H9 (cell line): ENCODE measurements at regions not wholly inside any gene's neighbourhood (a gene's known extent, or its start where the extent isn't known, plus 50 kb on each side); places are given as distances from the start of the nearest gene placed in this dataset.

ENCODE experiments used
- DNase-seq: peaks from one replicate; pipeline ENCODE4 v3.0.0-alpha.2; 2017
- H2AFZ ChIP-seq: one replicate; pipeline ENCODE4 v1.6.1; 2013; ENCODE audit warnings: mild to moderate bottlenecking, low read length, control low read depth, moderate library complexity
- H2AK5ac ChIP-seq: 2 replicates; pipeline ENCODE4 v1.6.1; 2013; ENCODE audit warnings: low read length, control low read depth, mixed read lengths; ENCODE audit not compliant: insufficient read length
- H2BK120ac ChIP-seq: one replicate; pipeline ENCODE4 v1.6.1; 2013; ENCODE audit warnings: low read depth, mild to moderate bottlenecking, low read length, control low read depth, inconsistent platforms; ENCODE audit not compliant: poor library complexity, severe bottlenecking
- H2BK12ac ChIP-seq: 2 replicates; pipeline ENCODE4 v1.6.1; 2013; ENCODE audit warnings: low read length, control low read depth, mixed read lengths, low read depth; ENCODE audit not compliant: insufficient read length
- H2BK15ac ChIP-seq: 2 replicates; pipeline ENCODE4 v1.6.1; 2013; ENCODE audit warnings: low read depth, low read length, control low read depth
- H2BK20ac ChIP-seq: one replicate; pipeline ENCODE4 v1.6.1; 2013; ENCODE audit warnings: low read depth, mild to moderate bottlenecking, low read length, control low read depth, inconsistent platforms; ENCODE audit not compliant: poor library complexity, severe bottlenecking
- H2BK5ac ChIP-seq: 2 replicates; pipeline ENCODE4 v1.6.1; 2013; ENCODE audit warnings: low read length, control low read depth, mixed read lengths; ENCODE audit not compliant: insufficient read length
- H3K14ac ChIP-seq: 2 replicates; pipeline ENCODE4 v1.6.1; 2013; ENCODE audit warnings: low read length, control low read depth; ENCODE audit not compliant: insufficient read depth
- H3K18ac ChIP-seq: 2 replicates; pipeline ENCODE4 v1.6.1; 2013; ENCODE audit warnings: low read depth, mild to moderate bottlenecking, mixed read lengths, low read length, control low read depth; ENCODE audit not compliant: insufficient read length
- H3K23ac ChIP-seq: 2 replicates; pipeline ENCODE4 v1.6.1; 2013; ENCODE audit warnings: low read length, control low read depth, mixed read lengths, low read depth; ENCODE audit not compliant: insufficient read length
- H3K23me2 ChIP-seq: 2 replicates; pipeline ENCODE4 v1.6.1; 2013; ENCODE audit warnings: low read depth, mild to moderate bottlenecking, mixed read lengths, low read length, control low read depth; ENCODE audit not compliant: insufficient read length, poor library complexity, severe bottlenecking
- H3K27ac ChIP-seq: 2 replicates; pipeline ENCODE4 v1.5.1; 2013; ENCODE audit warnings: low read length, control low read depth, mixed read lengths, low read depth; ENCODE audit not compliant: insufficient read length
- H3K27me3 ChIP-seq: 2 replicates; pipeline ENCODE4 v1.6.1; 2013; ENCODE audit warnings: low read length, control low read depth, inconsistent platforms; ENCODE audit not compliant: insufficient read depth
- H3K4ac ChIP-seq: 2 replicates; pipeline ENCODE4 v1.6.1; 2013; ENCODE audit warnings: low read depth, mild to moderate bottlenecking, control low read depth, inconsistent platforms, low read length, moderate library complexity
- H3K4me1 ChIP-seq: 2 replicates; pipeline ENCODE4 v1.6.1; 2013; ENCODE audit warnings: low read length, control low read depth, inconsistent platforms; ENCODE audit not compliant: insufficient read depth
- H3K4me2 ChIP-seq: 2 replicates; pipeline ENCODE4 v1.6.1; 2013; ENCODE audit warnings: low read length, control low read depth, mixed read lengths; ENCODE audit not compliant: insufficient read length, insufficient read depth
- H3K56ac ChIP-seq: 2 replicates; pipeline ENCODE4 v1.6.1; 2013; ENCODE audit warnings: low read depth, mild to moderate bottlenecking, mixed read lengths, low read length, control low read depth; ENCODE audit not compliant: insufficient read length
- H3K79me1 ChIP-seq: 2 replicates; pipeline ENCODE4 v1.6.1; 2013; ENCODE audit warnings: low read depth, mild to moderate bottlenecking, moderate library complexity, low read length, control low read depth, inconsistent platforms; ENCODE audit not compliant: insufficient read depth, poor library complexity, severe bottlenecking
- H3K79me2 ChIP-seq: 2 replicates; pipeline ENCODE4 v1.6.1; 2013; ENCODE audit warnings: low read length, control low read depth, inconsistent platforms; ENCODE audit not compliant: insufficient read depth
- H3K9ac ChIP-seq: 2 replicates; pipeline ENCODE4 v1.6.1; 2013; ENCODE audit warnings: low read length, control low read depth, mixed read lengths; ENCODE audit not compliant: insufficient read length; ENCODE audit errors: extremely low read depth
- H3K9me3 ChIP-seq: one replicate; pipeline ENCODE4 v1.6.1; 2013; ENCODE audit warnings: low read depth, low read length, inconsistent platforms; ENCODE audit not compliant: control insufficient read depth
- H3T11ph ChIP-seq: one replicate; pipeline ENCODE4 v1.6.1; 2013; ENCODE audit warnings: mild to moderate bottlenecking, low read length, control low read depth, inconsistent platforms
- H4K20me1 ChIP-seq: one replicate; pipeline ENCODE4 v1.6.1; 2013; ENCODE audit not compliant: control insufficient read depth, insufficient read length, insufficient read depth
- H4K5ac ChIP-seq: 2 replicates; pipeline ENCODE4 v1.6.1; 2013; ENCODE audit warnings: low read depth, mild to moderate bottlenecking, mixed read lengths, low read length, control low read depth; ENCODE audit not compliant: insufficient read length
- H4K8ac ChIP-seq: replicated peaks from 2 replicates; pipeline ENCODE4 v1.6.1; 2013; ENCODE audit warnings: low read length, control low read depth, mixed read lengths, low read depth; ENCODE audit not compliant: insufficient read length
- H4K91ac ChIP-seq: 2 replicates; pipeline ENCODE4 v1.6.1; 2013; ENCODE audit warnings: low read depth, mild to moderate bottlenecking, moderate library complexity, mixed read lengths, low read length, control low read depth; ENCODE audit not compliant: insufficient read length
- H3K27ac Mint-ChIP-seq, 3 experiments: 2 replicates in 2 of 3; 3 replicates in 1 of 3; pipeline ENCODE4 v1.8.0; 2020 to 2021; ENCODE audit warnings: mixed read lengths in 3 of 3, mild to moderate bottlenecking in 1 of 3, moderate library complexity in 1 of 3
- H3K27me3 Mint-ChIP-seq: 2 replicates; pipeline ENCODE4 v1.8.0; 2021; ENCODE audit warnings: low read depth, mild to moderate bottlenecking, moderate library complexity, mixed read lengths
- H3K36me3 Mint-ChIP-seq, 3 experiments: 2 replicates in 2 of 3; 3 replicates in 1 of 3; pipeline ENCODE4 v1.8.0; 2020 to 2021; ENCODE audit warnings: low read depth in 3 of 3, mixed read lengths in 3 of 3; ENCODE audit not compliant: insufficient read depth in 1 of 3
- H3K4me1 Mint-ChIP-seq, 2 experiments: 2 replicates each; pipeline ENCODE4 v1.8.0; 2020; ENCODE audit warnings: mixed read lengths in 2 of 2
- H3K4me3 Mint-ChIP-seq, 2 experiments: 2 replicates in 1 of 2; 3 replicates in 1 of 2; pipeline ENCODE4 v1.8.0; 2020 to 2021; ENCODE audit warnings: mild to moderate bottlenecking in 2 of 2, mixed read lengths in 2 of 2, moderate library complexity in 1 of 2
- H3K9me3 Mint-ChIP-seq, 2 experiments: 2 replicates in 1 of 2; 3 replicates in 1 of 2; pipeline ENCODE4 v1.8.0; 2020; ENCODE audit warnings: mild to moderate bottlenecking in 2 of 2, mixed read lengths in 2 of 2, moderate library complexity in 1 of 2
- WGBS: extraction: QIAGEN DNeasy Blood & Tissue Kit; methylation state at CpG from one replicate; pipeline ENCODE4 v1.1.7; 2013; ENCODE audit warnings: missing lambda C conversion rate, low lambda C conversion rate, mixed read lengths; ENCODE audit not compliant: insufficient read length; ENCODE audit errors: extremely low coverage; 5-methylcytosine and 5-hydroxymethylcytosine counted together
- TF ChIP-seq, protein P1 (sequence below): fragments of 200-600 bp; sonication (generic); conservative IDR thresholded peaks from 3 replicates; pipeline ENCODE4 v1.8.0; 2021; ENCODE audit warnings: antibody characterized with exemption, mild to moderate bottlenecking

DNA sequence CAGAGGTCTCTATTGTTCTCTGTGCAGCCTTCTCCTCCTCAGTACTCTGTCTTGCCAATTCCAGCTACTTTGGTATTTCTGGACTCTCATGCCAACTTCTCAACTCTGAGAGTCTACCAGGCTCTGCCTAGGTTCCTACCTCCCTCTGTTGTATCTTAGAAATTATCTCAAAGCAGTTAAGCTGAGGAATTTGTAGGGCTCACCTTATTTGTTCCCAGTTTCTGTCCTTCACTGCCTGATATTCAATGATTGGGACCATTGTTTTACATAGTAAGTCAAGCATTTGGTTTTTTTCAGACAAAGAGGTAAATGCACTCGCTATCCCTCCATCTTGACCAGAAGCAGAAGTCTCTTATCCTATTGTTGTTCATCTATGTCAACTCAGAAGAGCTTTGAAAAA, 205.0 kb upstream of the PGR start:
- H3K9me3 ChIP-seq = no peaks in the 10 kb centered on the region
- no peak overlapping the region for H4K5ac ChIP-seq
- Mint-ChIP-seq H3K36me3 (no peaks in the 10 kb centered on the region), H3K27me3 (no peaks in the 10 kb centered on the region; the same call in none of the 2 replicates), H3K4me1 (peaks cover 13 to 17% of the 10 kb centered on the region in 2 experiments), H3K9me3 (no peaks in the 10 kb centered on the region), H3K4me3 (no peak overlapping the region), H3K27ac (no peak overlapping the region)
- no peak overlapping the region for H3K9ac ChIP-seq
- no peak overlapping the region for H2AK5ac ChIP-seq
- no peak overlapping the region for H2BK20ac ChIP-seq
- no peaks in the 10 kb centered on the region for H3K79me1 ChIP-seq
- H3K4me2 ChIP-seq = no peak overlapping the region
- no peak overlapping the region for H3K14ac ChIP-seq
- no peak overlapping the region for H3T11ph ChIP-seq
- DNase-seq = no peak
- H3K18ac ChIP-seq = no peak overlapping the region
- no peaks in the 10 kb centered on the region for H3K4me1 ChIP-seq
- H4K91ac ChIP-seq = no peak overlapping the region
- H3K23me2 ChIP-seq = no peaks in the 10 kb centered on the region
- H3K23ac ChIP-seq = no peak overlapping the region
- H3K79me2 ChIP-seq = no peaks in the 10 kb centered on the region
- H3K27ac ChIP-seq = no peak overlapping the region
- TF ChIP-seq, protein P1, sequence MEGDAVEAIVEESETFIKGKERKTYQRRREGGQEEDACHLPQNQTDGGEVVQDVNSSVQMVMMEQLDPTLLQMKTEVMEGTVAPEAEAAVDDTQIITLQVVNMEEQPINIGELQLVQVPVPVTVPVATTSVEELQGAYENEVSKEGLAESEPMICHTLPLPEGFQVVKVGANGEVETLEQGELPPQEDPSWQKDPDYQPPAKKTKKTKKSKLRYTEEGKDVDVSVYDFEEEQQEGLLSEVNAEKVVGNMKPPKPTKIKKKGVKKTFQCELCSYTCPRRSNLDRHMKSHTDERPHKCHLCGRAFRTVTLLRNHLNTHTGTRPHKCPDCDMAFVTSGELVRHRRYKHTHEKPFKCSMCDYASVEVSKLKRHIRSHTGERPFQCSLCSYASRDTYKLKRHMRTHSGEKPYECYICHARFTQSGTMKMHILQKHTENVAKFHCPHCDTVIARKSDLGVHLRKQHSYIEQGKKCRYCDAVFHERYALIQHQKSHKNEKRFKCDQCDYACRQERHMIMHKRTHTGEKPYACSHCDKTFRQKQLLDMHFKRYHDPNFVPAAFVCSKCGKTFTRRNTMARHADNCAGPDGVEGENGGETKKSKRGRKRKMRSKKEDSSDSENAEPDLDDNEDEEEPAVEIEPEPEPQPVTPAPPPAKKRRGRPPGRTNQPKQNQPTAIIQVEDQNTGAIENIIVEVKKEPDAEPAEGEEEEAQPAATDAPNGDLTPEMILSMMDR = no peak
- H2BK120ac ChIP-seq = no peak overlapping the region
- H3K4ac ChIP-seq = no peak overlapping the region
- H2BK12ac ChIP-seq = no peak overlapping the region
- H2BK5ac ChIP-seq = no peak overlapping the region
- H4K8ac ChIP-seq = no peak overlapping the region
- H3K27me3 ChIP-seq = no peaks in the 10 kb centered on the region
- no peaks in the 10 kb centered on the region for H4K20me1 ChIP-seq
- no CpG with 5 or more reads among the region's 1 CpG for WGBS
- no peak overlapping the region for H3K56ac ChIP-seq
- no peak overlapping the region for H2AFZ ChIP-seq
- no peak overlapping the region for H2BK15ac ChIP-seq
